MCF 10A (cell line): ENCODE measurements at regions not wholly inside any gene's neighbourhood (a gene's known extent, or its start where the extent isn't known, plus 50 kb on each side); places are given as distances from the start of the nearest gene placed in this dataset.

Experiments
- BruUV-seq: library from RNA; stranded (reverse); fragments of 400-500 nt; replicated peaks from 2 replicates; lab custom pipeline; 2021; lab: Mats Ljungman, UMichigan
- CTCF ChIA-PET: fragments of 300-600 bp; sonication (Branson Sonifier 250); formaldehyde crosslinking; extraction: SDS; loops from one replicate; lab custom pipeline; 2021; ENCODE audit warnings: antibody characterized with exemption, inconsistent platforms; lab: Yijun Ruan, JAX
- POLR2A ChIA-PET: fragments of 300-600, 350-650 bp; sonication (Branson Sonifier 250); formaldehyde crosslinking; extraction: SDS; loops from one replicate; lab custom pipeline; 2020; ENCODE audit warnings: antibody characterized with exemption, inconsistent platforms; lab: Yijun Ruan, JAX
- DNase-seq: peaks from one replicate; pipeline ENCODE4 v3.0.0-alpha.2; 2018; ENCODE audit not compliant: unreplicated experiment
- H3K27ac Mint-ChIP-seq: one replicate; pipeline ENCODE4 v1.8.0; 2022; ENCODE audit warnings: mild to moderate bottlenecking, low read depth, mixed read lengths; ENCODE audit not compliant: unreplicated experiment
- H3K27me3 Mint-ChIP-seq: one replicate; pipeline ENCODE4 v1.8.0; 2022; ENCODE audit warnings: mixed read lengths; ENCODE audit not compliant: insufficient read depth, unreplicated experiment
- H3K36me3 Mint-ChIP-seq: one replicate; pipeline ENCODE4 v1.8.0; 2022; ENCODE audit warnings: mild to moderate bottlenecking, moderate library complexity, mixed read lengths; ENCODE audit not compliant: insufficient read depth, unreplicated experiment
- H3K4me1 Mint-ChIP-seq: one replicate; pipeline ENCODE4 v1.8.0; 2022; ENCODE audit warnings: mixed read lengths; ENCODE audit not compliant: insufficient read depth, unreplicated experiment
- H3K4me3 Mint-ChIP-seq: one replicate; pipeline ENCODE4 v1.8.0; 2022; ENCODE audit warnings: mild to moderate bottlenecking, moderate library complexity, mixed read lengths; ENCODE audit not compliant: unreplicated experiment
- H3K9me3 Mint-ChIP-seq: one replicate; pipeline ENCODE4 v1.8.0; 2022; ENCODE audit warnings: mixed read lengths; ENCODE audit not compliant: unreplicated experiment
- intact Hi-C: fragments of 100-400 bp; cut with micrococcal nuclease; formaldehyde crosslinking; loops from 2 replicates; pipeline ENCODE4 v1.14.1; 2022
- TF ChIP-seq, protein P1 (sequence below): fragments of 200-600 bp; IDR thresholded peaks from one replicate; pipeline ENCODE4 v1.8.0; 2022; ENCODE audit warnings: antibody characterized with exemption, mild to moderate bottlenecking; ENCODE audit not compliant: unreplicated experiment

DNA sequence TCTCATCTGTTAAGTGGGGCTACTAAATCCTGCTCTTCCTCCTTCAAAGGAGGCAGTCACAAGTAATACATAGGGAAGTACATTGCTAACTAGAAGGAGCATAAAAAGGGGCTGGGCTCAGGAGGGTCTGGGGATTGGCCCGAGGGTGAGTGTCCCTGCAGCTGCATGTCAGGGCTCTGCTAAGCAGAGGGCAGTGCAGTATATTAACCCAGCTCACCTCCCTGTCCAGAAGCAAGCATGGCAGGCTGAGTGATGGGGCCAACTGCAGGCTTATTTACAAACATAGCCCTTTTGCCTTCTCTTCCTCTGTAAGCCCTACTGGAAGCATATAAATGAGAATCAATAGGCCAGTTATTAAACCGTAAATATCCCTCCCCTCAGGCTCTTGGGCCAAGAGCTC is 143.2 kb upstream of the PCBD1 start:
- peaks cover 26% of the 10 kb centered on the region for H3K27me3 Mint-ChIP-seq
- H3K9me3 Mint-ChIP-seq: peaks cover 8% of the 10 kb centered on the region
- no peak overlapping the region for H3K4me3 Mint-ChIP-seq
- ChIA-PET POLR2A (interaction anchor here (0.5 to 1.1 kb wide), 2 partner anchors 14 to 43 kb away, joined by 3 read pairs; no protein-coding TSS in a partner anchor), CTCF (no interaction called here)
- intact Hi-C loops: no loop called here
- H3K4me1 Mint-ChIP-seq: no peaks in the 10 kb centered on the region
- H3K36me3 Mint-ChIP-seq: peaks cover 7% of the 10 kb centered on the region
- no TSS peak for BruUV-seq
- TF ChIP-seq, protein P1, sequence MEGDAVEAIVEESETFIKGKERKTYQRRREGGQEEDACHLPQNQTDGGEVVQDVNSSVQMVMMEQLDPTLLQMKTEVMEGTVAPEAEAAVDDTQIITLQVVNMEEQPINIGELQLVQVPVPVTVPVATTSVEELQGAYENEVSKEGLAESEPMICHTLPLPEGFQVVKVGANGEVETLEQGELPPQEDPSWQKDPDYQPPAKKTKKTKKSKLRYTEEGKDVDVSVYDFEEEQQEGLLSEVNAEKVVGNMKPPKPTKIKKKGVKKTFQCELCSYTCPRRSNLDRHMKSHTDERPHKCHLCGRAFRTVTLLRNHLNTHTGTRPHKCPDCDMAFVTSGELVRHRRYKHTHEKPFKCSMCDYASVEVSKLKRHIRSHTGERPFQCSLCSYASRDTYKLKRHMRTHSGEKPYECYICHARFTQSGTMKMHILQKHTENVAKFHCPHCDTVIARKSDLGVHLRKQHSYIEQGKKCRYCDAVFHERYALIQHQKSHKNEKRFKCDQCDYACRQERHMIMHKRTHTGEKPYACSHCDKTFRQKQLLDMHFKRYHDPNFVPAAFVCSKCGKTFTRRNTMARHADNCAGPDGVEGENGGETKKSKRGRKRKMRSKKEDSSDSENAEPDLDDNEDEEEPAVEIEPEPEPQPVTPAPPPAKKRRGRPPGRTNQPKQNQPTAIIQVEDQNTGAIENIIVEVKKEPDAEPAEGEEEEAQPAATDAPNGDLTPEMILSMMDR: no peak
- no peak for DNase-seq
- no peak overlapping the region for H3K27ac Mint-ChIP-seq

DNA sequence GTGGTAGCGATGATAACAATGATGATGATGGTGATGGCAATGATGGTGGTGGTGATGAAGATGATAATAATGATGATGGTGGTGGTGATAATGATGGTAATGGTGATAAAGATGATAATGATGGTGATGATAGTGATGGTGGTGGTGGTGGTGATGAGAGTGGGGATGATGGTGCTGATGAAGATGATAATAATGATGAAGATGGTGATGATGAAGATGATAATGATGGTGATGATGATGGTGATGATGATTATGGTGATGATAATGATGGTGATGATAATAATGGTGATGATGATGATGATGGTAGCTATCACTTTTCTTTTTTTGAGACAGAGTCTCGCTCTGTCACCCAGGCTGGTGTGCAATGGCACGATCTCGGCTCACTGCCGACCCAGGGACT is 144.5 kb upstream of the PCBD1 start:
- H3K4me1 Mint-ChIP-seq: no peaks in the 10 kb centered on the region
- intact Hi-C loops: no loop called here
- peaks cover 26% of the 10 kb centered on the region for H3K27me3 Mint-ChIP-seq
- CTCF ChIA-PET: interaction anchor here (0.7 to 0.9 kb wide), 3 partner anchors 19 to 176 kb away, joined by 3 to 7 read pairs (median 3); no protein-coding TSS in a partner anchor
- no peak overlapping the region for H3K4me3 Mint-ChIP-seq
- BruUV-seq: no TSS peak
- POLR2A ChIA-PET: no interaction called here
- peaks cover 7% of the 10 kb centered on the region for H3K36me3 Mint-ChIP-seq
- no peak overlapping the region for H3K27ac Mint-ChIP-seq
- TF ChIP-seq, protein P1: no peak
- peaks cover 8% of the 10 kb centered on the region for H3K9me3 Mint-ChIP-seq
- DNase-seq: no peak

DNA sequence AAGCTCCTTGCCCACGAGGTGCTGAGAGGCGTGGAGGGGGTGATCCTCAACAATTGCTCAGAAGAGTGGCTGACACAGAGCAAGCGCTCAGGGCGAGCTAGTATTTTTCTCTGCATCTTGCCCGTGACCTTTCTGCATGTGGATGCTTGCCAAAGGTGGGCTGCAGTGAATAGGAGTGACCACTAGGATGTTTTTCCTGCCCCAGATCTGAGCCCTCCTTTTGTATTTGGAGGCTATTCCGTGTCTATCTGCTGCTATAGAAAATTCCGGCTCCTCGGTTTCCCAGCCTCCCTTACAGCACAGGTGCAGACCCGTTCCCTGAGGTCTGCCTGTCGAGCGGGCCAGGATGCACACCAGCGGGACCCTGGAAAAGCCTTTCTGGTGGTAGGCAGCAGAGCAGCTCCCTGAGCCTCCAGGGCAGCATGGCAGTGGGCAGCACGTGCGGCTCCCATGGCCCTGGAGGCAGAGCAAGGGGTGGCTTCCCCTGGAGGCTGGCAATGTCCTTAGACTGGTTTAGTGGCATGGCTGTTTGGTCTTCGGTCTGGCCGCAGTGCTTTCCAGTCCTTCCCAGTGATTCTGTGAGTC is 145.1 kb upstream of the PCBD1 start:
- Mint-ChIP-seq H3K4me3 (no peak overlapping the region), H3K27me3 (peaks cover 26% of the 10 kb centered on the region), H3K36me3 (peaks cover 7% of the 10 kb centered on the region), H3K9me3 (peaks cover 8% of the 10 kb centered on the region), H3K27ac (no peak overlapping the region), H3K4me1 (no peaks in the 10 kb centered on the region)
- CTCF ChIA-PET: interaction anchor here (0.7 to 0.9 kb wide), 2 partner anchors 18 to 175 kb away, joined by 3 to 7 read pairs; no protein-coding TSS in a partner anchor
- intact Hi-C loops: no loop called here
- BruUV-seq: no TSS peak
- DNase-seq: no peak
- POLR2A ChIA-PET: no interaction called here
- TF ChIP-seq, protein P1: no peak

DNA sequence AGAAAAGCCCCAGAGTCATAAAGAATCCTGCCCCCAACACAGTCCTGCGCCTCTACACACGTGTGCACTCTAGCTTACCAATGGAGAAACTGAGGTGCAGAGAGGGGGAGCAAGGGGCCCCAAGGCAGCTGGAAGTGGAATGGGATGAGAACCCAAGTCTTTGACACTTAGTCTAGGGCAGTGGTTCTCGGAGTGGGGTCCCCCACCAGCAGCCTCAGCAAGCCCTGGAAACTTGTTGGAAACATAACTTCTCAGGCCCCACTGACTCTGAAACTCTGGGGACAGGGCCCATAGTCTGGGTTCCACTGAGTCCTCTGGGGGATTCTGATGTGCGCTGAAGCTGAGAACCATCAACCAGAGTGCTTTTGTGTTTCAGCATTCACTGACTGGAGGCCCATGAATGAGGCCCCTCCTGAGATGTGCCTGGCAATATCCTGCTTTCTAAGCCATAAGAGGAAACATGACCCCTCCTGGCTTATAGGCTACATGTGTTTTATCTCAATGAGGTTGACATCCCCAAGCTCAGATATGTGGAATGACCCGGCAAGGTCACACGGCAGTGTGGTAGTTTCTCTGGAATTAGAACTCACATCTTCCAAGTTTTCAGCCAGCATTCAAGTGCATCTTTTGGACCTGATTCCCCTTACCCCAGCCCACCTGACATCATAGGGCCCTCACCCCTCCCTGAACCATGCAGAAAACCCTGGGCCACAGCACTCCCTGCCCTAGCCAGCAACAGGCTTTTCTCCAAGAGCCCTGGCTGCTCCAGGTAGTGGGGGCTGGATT is 147.3 kb upstream of the PCBD1 start:
- intact Hi-C loops: no loop called here
- TF ChIP-seq, protein P1: no peak
- peaks cover 44% of the 10 kb centered on the region for H3K27me3 Mint-ChIP-seq
- ChIA-PET CTCF (no interaction called here), POLR2A (interaction anchor here (1.2 kb wide), 1 partner anchor 78 kb away, joined by 3 read pairs; no protein-coding TSS in a partner anchor)
- no peaks in the 10 kb centered on the region for H3K4me1 Mint-ChIP-seq
- peaks cover 8% of the 10 kb centered on the region for H3K9me3 Mint-ChIP-seq
- DNase-seq: no peak
- no peak overlapping the region for H3K27ac Mint-ChIP-seq
- BruUV-seq: no TSS peak
- H3K4me3 Mint-ChIP-seq: no peak overlapping the region
- H3K36me3 Mint-ChIP-seq: peaks cover 7% of the 10 kb centered on the region
